ENCODE measurements at regions not wholly inside any gene's neighbourhood (a gene's known extent, or its start where the extent isn't known, plus 50 kb on each side); places are given as distances from the start of the nearest gene placed in this dataset.

DNA sequence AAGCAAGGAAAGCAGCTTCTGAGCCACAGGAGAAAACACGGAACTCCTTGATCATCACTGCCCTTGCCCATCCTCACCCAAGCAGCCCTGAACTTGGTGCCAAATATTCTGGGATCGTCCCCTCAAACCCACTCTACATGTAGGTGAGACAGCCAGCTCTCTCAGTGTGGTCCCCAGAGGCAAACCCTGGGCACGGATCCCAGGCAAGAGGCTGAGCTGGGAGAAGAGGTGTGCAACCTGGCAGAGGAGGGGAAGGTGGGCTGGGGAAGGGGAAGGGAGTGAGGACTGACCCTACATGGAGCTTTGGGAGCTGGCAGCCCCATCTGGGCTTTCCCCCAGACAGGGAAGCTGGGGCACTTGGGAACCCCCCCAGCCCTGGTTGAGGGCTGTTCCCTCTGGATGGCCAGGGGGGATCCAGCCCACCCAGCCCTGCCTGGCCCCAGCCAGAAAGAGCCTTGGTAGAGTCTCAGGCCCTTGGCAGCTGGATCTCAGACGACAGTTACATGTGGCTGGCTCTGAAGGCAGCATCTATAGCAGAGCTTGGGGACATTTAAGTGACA lies 186.2 kb upstream of the CST7 start:
- no peak for DNase-seq (ENCODE audit: low read depth)

DNA sequence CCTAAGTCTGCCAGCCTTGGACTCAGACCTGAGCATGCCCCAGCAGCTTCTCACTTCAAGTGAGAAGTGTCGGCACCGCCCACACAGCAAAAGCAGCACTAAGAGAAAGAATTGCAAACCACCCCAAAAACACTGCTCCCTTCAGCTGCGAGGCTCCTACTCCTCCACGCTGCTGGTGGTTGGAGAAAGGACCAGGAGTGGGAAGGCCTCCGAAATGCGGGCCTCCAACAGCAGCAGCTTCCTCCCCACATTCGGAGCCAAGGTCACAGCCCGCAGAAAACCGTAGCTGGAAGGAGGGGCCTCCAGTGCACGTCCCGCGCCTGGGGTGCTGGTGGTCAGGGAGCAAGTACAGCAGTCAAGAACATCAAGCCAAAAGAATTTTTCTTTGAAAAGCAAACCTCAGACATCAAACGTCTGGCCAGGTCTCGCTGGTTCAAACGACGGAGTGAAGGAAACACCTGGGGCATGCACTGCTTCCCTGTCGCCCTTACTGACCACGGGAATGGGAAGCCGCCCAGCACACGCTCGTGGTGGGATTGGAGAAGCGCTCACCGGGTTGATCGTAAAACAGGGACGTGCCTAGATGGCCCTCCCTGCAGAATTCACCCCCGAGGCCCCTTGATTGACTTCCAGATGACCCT lies 185.6 kb upstream of the CST7 start:
- no peak for DNase-seq (ENCODE audit: low read depth)

DNA sequence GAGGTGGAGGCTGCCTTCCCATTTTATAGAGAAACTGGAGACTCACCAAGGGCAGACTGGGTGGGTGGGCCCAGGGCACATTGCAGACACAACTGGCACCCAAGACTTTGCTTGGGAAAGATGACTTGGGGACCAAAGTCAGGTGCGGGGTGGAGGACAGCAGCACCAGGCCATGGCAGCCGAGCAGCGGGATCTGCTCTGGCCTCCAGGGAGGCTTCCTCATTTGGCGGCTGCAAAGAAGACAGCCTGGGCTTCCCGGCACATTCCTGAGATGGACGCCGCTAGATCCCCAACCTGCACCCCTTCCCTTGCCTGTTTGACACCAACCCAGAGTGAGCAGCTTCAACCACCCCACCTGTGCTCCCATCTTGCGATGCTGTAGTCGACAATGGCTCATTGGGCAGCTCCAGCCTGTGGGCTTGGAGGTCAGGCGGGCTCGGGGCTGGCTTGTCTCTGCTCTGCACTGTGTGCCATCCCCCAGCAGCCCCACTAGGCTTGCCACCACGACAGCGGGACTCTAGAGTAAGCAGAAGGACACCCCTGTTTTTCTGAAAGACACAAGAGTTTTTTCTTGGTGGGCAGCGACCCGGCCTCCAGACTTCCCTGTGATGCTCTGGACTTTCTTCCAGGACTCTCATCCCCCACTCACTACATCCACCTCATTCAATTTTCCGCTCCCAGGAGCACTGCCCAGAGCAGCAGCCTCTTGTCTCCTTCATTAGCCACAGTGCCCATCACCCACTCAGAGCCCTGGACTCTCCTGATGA lies 184.9 kb upstream of the CST7 start:
- no peak for DNase-seq (ENCODE audit: low read depth)

DNA sequence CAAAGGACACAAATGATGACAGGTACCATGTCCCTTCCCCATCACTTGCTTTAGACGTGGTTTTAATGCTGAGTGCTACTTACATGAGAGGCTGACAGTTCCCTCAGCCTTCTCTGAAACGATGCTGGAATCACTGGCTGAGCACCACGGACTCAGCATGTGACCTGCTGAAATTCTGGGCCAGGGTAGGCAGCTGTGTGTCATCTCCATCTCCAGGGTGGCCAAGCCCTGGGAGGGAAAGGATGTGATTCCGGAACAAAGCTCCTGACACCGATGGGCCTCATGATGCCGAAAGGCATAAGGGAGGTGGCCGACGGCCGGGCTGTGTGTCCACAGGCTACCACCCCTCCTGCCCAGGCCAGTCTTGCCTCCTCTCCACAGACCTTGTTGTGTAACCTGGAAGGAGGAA lies 184.3 kb upstream of the CST7 start:
- DNase-seq (ENCODE audit: low read depth): no peak

DNA sequence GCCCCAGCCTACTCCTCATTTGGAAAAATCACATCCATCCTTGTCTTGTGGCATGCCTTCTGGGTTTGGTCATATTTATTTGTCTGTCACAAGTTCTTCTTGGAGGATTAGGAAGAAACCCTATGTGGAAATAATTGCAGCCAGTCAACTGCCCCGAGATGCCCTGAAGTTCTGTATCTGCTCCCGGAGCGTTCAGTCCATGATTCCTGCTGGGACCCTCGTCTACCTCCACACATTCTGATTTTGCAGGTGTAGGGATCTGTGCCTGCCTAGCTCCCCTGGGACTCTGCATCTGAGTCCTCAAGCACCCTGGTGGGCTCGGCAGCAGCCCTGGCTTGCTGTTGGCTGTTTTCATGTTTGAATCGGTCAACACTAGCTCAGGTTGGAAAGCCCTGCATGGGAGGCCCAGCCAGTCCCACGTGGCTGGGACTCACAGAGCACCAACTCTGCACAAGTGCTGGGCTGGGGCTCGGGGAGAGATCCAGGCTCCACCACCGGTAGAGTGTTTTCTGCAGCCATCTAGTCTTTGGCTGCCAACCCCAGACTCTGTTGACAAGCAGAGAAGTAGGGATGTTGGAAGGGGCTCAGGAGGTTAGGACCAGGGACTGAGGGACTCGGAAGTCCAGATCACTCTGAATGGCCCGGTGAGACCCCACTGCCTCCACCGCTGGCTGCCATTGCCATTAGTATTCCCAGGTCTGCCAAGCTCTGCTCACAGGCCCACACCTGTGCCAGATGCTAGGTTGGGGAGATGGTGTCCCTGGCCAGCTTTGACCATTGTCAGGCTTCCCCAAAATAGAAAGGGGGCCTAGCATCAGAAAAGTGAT lies 183.5 kb upstream of the CST7 start:
- no peak for DNase-seq (ENCODE audit: low read depth)

DNA sequence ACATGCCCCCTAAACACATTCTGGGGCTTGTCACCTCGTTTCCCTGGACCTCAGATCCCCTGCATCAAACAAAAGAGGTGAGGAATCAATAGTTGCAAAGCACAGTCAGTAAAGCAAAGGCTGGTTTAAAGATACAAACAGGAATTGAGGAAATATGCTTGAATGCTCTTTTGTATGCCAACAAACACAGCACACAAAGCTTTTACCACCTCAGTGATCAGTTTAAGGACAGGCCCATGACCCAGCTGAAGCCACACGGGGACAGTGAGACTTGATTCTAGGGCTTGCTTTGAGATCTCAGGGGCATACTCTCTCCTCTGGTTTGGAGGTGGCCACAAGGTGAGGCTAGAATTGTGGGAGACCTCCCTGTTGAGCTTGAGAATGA lies 182.9 kb upstream of the CST7 start:
- DNase-seq (ENCODE audit: low read depth): no peak

DNA sequence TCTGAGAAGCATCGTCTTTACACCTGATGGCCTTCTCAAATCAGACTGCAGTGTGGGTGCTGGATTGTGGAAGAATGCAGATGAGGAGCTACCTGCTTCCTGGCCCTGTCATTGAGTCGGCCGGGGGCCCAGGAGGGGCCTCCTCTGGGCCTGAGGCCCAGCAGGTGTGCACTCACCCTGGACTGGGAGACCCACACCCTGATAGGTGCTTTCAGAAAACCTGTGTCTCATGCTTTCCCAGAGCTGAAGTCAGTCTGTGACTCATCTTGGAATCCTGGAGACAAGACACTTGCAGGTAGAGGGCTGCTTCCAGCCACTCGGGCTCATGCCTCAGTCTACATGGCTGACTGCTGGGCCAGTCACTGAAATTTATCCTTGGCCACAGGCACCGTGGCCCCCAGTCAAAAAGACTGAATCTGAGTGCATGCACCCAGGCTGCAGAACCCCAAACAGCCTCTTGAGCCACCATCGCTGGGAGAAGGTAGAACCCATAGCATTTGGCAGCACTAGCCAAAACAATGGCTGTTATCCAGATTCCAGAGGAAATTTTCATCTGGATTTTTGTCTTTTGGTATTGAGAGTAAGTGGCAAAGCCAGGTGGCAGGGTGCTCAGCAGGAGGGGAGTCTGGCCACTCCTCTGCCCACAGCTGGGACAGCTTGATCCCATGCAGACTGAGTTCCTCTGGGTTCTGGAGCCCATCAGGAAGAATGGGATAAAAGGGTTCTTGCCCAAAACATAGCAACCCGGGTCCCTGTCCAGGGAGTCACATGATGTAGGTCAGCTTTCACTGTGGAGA lies 182.0 kb upstream of the CST7 start:
- no peak for DNase-seq (ENCODE audit: low read depth)

DNA sequence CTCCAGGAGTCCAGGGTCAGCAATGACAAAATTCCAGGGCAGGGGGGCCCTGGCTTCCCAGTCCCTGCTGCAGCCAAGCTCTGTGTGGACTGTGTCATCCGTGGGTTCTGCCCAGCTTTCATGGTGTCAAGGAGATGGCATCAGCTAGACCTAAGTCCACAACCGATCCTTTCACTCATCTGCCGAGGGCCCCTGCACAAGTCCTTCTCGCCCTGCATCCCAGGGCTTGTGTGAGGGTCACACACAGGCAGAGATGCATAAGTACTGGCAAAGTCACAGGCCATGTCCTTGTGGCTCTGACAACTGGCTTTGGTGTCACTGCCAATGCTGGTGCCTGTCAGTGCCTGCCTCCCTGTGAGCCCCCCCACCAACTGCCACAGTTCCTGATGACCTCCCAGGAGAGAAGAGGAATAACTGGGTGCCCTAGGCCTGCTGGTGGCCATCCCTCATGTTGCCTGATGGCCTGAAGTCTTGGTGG lies 181.4 kb upstream of the CST7 start:
- DNase-seq (ENCODE audit: low read depth): no peak

DNA sequence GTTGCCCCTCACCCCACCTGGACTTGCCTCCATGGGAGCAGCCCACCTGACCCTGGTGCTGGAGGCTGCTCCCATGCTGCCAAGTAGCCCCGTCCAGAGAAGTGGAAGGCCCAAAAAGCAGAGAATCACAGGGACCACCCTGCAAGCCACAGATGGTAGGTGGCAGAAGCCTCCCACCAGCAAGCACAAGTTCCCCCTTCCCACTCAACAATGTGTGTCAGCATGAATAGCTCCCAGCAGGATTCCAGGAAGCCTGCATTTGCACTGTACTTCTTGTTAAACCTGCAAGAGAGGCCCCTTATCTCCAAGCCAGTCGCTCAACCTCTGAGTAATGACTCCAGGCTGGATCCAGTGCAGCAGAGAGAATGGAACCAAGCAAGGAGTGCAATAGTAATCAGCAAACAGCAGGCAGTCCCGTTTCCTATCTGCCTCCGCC lies 180.8 kb upstream of the CST7 start:
- DNase-seq (ENCODE audit: low read depth): peak; percentile 29

DNA sequence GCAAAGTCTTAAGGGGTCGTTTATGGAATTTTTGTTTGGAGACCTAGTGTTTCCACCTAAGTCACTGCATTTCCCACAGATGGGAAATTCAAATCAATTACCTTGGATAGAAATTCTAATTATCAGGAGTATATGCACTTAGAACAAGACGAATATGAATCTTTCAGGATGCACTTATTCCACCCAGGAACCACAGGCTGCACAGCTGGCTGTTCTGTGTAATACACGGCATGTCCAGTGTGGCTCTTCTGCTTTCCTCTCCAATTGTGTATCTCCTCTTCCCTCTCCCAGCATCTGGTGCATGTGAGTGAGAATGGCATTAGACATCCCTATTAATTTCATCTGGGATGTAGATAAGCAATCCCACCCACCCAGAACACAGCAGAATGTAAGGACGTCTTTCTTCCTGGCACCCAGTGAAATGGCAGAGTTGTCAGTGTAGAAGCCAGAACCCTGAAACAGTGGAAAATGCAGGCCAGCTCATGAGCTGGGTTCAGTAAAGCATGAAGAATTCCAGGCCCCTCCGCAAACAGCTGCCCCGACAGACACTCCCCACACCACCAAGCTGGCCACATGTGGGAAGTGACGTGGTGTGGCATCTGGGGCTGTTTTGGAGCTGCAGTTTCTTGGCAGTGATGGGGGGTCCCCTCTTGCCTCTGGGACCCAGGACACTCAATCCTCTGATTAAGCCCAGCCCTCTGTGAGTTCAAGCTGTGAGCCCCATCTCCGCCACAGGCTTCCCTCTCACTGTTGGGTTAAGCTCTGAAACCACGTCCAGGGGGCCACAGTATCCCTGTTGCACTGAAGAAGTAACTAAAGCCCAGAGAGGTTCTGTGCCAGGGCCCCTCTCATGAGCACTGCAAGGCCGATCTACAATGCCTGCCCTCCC lies 180.1 kb upstream of the CST7 start:
- peak; percentile 7 for DNase-seq (ENCODE audit: low read depth)

DNA sequence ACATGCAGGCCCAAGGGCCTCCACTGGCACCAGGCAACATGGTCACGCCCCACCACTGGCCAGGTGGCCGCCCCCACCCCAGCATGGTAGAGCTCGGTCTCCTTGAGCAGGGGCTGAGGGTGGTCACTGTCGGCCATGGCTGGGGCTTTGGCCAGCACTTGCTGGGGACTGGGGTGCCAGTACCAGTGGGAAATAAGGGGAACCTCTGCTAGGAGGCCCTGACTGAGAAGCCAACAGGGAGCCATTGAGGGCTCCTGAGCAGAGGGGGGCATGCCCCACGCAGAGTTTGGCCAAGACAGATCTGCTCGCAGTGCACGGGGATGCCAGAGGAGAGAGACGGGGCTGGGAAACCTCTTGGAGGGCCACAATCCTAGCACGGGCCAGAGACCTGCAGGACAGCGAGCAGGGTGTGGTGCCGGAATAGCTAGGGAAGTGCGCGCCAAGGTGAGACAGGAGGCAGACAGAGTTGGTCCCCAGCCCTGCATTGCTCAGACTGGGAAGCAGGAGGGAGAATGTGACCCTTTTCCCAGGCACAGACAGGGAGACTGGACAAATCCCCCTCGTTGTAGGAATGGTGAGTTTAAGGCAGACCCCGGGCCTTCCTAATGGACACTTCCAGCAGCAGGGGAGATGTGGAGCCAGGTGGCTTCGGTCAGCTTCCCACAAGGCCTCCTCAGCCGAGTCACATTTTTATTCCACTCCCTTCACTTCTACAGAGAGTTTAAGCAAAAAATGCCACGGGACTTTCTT lies 179.0 kb upstream of the CST7 start:
- no peak for DNase-seq (ENCODE audit: low read depth)

DNA sequence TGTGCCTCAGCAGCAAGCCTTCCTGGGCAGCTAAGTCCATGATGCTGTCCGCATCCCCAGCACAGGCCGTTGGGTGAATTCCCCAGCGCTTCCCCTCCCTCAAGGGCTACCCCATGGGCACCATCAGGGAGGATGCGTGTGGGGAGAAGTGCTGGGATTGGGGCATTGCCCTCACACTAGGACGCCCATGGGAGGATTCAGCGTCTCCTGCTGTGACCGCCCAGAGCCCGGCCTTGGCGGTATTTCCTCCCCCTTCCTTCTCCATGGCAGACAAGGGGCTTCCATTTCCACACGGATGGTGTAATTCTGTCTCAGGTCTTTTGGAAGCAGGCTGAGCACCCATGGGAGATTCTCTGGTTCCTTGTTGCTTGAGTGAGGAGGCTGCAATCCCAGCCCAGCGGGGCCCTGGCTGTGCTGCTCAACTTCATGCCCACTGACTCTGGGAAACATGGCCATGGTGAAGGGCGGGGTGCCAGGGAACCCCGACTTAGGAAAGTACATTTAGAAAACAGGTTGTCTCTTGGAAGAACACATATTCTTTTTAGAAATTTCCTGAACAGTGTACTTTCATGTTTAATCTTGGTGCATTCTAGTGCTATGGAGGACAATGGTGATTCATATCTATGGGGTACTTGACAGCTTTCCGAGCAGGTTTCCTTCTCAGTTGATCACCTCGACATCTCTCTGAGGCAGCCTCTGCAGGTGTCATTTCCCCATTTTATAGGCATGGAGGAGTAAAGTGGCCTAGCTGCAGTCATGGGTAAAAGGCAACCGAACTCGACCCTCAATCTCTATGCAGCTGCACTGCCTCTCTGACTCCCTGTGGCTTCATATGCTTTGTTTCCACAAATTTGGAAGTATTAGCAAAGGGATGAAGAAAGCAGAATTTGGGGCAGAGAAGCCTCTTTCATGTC lies 178.2 kb upstream of the CST7 start:
- no peak for DNase-seq (ENCODE audit: low read depth)

DNA sequence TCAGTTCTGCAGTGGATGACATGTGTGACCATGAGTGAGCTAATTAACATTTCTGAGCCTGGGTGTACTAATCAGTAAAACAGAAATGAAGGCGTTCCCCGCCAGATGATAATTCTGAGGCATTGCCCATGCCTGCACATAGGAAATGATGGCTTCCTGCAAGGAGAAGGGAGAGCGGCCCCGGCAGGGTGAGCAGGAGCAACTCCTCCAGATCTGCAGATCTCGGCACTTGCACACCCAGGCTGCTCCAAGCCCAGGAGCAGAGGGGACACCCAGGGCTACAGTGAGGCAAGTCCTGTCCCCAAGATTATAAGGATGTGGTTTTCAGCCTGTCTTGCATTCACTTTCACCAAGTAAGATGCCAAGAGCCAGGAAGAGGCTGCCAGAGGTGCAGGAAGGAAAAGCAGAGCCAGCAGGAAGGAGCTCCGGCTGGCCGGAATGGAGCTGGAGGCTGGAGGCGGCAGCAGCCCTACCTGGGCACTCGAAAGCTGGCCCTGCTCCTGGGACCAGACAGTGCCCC lies 177.5 kb upstream of the CST7 start:
- DNase-seq (ENCODE audit: low read depth): no peak

DNA sequence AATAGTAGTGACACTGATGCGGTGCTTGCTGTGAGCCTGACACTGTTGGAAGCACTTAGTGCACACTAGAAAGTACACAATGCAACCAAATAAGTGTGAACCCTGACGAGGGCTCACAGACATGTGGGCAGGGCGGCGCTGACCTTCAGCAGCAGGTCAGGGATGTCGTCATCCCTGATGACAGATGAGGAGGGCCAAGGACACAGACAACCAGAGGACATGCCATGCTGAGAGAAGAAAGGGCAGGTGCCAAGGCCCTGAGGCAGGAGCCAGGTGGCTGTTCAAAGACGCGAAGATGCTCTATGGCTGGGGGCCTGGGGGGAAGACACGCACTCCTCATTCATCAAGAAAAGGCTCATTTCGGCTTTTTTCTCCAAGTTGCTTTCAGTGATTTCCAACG lies 176.4 kb upstream of the CST7 start:
- no peak for DNase-seq (ENCODE audit: low read depth)

DNA sequence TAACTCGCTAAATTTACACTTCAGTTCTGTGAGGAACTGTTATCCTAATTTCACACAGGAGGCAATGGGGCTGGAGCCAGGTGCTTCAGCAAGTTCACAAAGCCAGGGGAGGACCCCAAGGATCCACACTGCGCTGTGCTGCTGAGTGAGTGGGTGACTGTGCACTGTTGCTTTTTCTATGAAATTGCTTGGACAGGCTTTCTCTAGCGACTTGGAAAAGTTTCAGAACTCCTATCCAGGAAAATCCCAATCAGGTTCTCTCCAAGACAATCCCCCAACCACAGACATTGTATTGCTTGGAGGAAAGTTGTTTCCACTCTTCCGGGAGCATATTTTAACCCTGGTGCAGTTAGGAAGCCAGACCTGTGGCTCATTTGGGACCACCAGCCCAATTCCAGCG lies 175.9 kb upstream of the CST7 start:
- DNase-seq (ENCODE audit: low read depth): no peak

DNA sequence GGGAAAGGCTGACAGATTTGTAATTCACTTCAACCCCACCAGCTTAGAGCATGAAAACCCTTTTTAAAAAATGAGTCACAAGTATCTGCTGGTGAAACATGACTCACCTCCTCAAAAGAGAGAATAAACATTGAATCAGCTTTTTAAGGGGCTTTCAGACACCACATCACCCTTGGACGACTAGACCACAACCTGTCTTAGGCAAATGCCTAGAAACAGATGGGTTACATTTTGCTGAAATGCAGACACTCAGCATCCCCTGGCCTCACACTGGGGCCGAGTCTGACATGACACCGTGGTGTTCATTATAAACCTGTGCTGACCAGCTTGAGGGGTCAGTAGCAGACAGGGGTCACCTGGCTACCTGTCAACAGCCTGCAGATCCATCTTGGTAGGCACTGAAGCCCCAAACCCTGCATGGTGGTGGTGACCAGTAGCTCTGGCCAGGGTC lies 175.3 kb upstream of the CST7 start:
- DNase-seq (ENCODE audit: low read depth): peak; percentile 67

DNA sequence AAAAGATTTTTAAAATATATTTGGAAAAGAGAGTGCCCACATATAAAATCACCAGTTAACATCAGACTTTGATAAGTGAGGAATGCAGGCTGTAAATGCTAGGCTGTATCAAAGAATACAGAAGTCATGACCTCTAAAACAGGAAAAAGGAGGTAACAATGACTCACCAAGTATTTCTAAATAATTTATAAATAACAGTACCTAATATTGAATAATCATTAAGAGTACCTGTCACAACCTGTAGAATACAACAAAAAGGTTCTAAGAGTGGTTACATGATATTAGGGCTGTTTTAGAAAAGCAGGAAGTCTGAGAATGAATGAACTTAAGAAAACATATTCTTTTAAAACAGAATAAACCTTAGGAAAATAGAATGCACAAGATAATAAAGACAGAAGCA lies 173.1 kb upstream of the CST7 start:
- DNase-seq (ENCODE audit: low read depth): no peak

DNA sequence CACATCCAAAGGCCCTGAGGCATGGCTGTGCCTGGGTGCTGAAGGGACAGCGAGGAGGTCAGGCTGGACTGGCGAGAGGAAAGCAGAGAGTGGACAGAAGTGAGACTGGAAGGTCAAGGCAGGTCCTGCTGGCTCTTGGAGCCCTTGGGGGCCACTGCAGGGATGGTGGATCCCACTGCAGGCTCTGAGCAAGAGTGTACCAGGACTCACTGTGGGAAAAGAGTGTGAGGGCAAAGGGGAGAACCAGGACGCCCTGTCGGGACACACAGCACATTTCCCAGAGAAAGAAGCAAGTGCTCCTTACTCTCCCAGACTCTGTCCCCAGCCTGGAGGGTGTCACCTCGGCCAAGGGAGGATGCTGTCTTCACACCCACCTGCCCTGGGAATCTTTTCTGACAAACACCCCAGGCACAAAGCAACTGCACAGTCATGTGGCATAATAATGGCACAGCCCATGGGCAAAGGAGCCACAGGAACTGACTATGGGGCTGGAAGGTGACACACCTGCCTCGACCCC lies 172.3 kb upstream of the CST7 start:
- DNase-seq (ENCODE audit: low read depth): no peak
